ENCODE measurements at regions not wholly inside any gene's neighbourhood (a gene's known extent, or its start where the extent isn't known, plus 50 kb on each side); places are given as distances from the start of the nearest gene placed in this dataset.

- TF ChIP-seq POLR2A (IDR thresholded peaks at IDR 0.05; ENCODE audit: low read length) = no peak
- no peak for TF ChIP-seq GATA1 (IDR thresholded peaks at IDR 0.05; ENCODE audit: low read depth, low read length)
Measured at GRCh38 chr6:15837205-15837604, 174.4 kb upstream of the DTNBP1 start.
